ENCODE measurements at regions not wholly inside any gene's neighbourhood (a gene's known extent, or its start where the extent isn't known, plus 50 kb on each side); places are given as distances from the start of the nearest gene placed in this dataset.
"Not testable (repeated sequence)": the region's sequence is repeated elsewhere in the genome, so short reads cannot be mapped to it uniquely, and the experiment has no call there.

DNA sequence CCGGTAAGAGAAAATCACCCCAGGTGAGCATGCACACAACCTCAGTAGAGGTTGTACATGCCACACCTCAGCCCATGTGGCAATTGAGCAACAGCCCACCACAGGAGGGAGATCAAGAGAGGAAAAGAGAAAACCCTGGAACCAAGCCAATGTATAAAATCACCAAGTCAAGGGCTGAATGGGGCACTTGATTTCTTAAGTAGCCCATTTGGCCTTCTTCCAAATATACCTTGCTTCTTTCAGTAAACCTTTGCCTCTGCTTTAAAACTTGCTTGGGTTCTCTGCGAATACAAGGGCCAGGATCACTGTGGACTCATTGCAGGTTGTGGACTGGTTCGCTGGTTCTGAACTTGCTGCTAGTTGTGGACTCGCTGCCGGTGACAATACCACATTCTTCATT lies 1814.0 kb downstream of the PLA2G4A start:
- H3K4me2 ChIP-seq (ENCODE audit: low read length): no peak overlapping the region
- H2BK5ac ChIP-seq (ENCODE audit: low read depth, low read length, poor library complexity): no peak overlapping the region
- H3K27me3 ChIP-seq (ENCODE audit: insufficient read depth, low read length): no peaks in the 10 kb centered on the region
- no peak overlapping the region for H3K18ac ChIP-seq (ENCODE audit: low read length)
- no peaks in the 10 kb centered on the region for H3K4me1 ChIP-seq (ENCODE audit: control insufficient read depth in 1 of 2, insufficient read depth in 2 of 2, low read length in 2 of 2)
- no peaks in the 10 kb centered on the region for H3K9me3 ChIP-seq (ENCODE audit: insufficient read depth, low read depth, low read length)
- no peak overlapping the region for H2AK5ac ChIP-seq (ENCODE audit: low read length)
- no peak overlapping the region for H4K8ac ChIP-seq (ENCODE audit: low read depth, low read length)
- H3K79me2 ChIP-seq (ENCODE audit: control insufficient read depth, insufficient read depth, low read length, poor library complexity): no peaks in the 10 kb centered on the region
- no peak overlapping the region for H3K4ac ChIP-seq (ENCODE audit: low read depth, low read length)
- H3K9ac ChIP-seq (ENCODE audit: low read length): no peak overlapping the region
- no peak overlapping the region for H3K23ac ChIP-seq (ENCODE audit: low read length)
- no peak overlapping the region for H3K14ac ChIP-seq (ENCODE audit: low read length)
- no peak overlapping the region for H2AFZ ChIP-seq (ENCODE audit: insufficient read depth, low read length, poor library complexity)
- no CpG with 5 or more reads among the region's 5 CpGs for WGBS (ENCODE audit: extremely low coverage, insufficient coverage, insufficient read length)
- H2BK12ac ChIP-seq (ENCODE audit: low read length): no peak overlapping the region
- H3K36me3 ChIP-seq (ENCODE audit: control insufficient read depth in 1 of 2, insufficient read depth in 2 of 2, low read length in 2 of 2): no peaks in the 10 kb centered on the region
- DNase-seq: no peak
- H4K91ac ChIP-seq (ENCODE audit: low read depth, low read length): no peak overlapping the region
- no peak overlapping the region for H3K27ac ChIP-seq (ENCODE audit: low read depth, low read length)
- no peak overlapping the region for H2BK120ac ChIP-seq (ENCODE audit: insufficient read depth, low read length, poor library complexity)
- no peaks in the 10 kb centered on the region for H3K79me1 ChIP-seq (ENCODE audit: low read length)
- no peak overlapping the region for H4K12ac ChIP-seq (ENCODE audit: low read depth, low read length)
- H3K4me3 ChIP-seq (ENCODE audit: low read depth, low read length): no peak overlapping the region

DNA sequence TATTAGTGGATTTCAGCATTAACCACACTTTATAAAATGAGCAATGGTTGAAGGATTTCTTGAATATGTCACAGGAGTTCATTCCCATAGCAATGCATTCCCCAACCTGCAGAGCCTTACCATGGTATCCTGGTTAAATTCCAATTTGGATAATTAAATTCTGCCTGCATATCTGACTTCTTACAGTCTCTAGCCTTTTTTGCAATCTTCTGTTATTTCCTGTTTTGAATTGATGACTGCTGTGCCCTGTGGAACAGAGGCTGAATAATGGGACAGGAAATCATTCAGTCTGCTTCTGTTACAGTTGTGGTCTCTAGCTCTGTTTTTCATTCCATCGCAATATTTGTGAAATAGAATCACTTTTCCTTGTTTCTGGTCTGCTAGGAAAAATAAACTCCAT lies 1823.9 kb downstream of the PLA2G4A start:
- no peak overlapping the region for H3K18ac ChIP-seq (ENCODE audit: low read length)
- H2AFZ ChIP-seq (ENCODE audit: insufficient read depth, low read length, poor library complexity): no peak overlapping the region

GRCh38 chr1:188655966-188656365 lies 1821.7 kb downstream of the BRINP3 start:
- not testable (repeated sequence) for H3K4me1 ChIP-seq (ENCODE audit: control insufficient read depth in 1 of 2, insufficient read depth in 2 of 2, low read length in 2 of 2); H3K4me3 ChIP-seq (ENCODE audit: low read depth, low read length); H3K9me3 ChIP-seq (ENCODE audit: insufficient read depth, low read depth, low read length); H3K18ac ChIP-seq (ENCODE audit: low read length); H4K12ac ChIP-seq (ENCODE audit: low read depth, low read length); H2AFZ ChIP-seq (ENCODE audit: insufficient read depth, low read length, poor library complexity); H3K36me3 ChIP-seq (ENCODE audit: control insufficient read depth in 1 of 2, insufficient read depth in 2 of 2, low read length in 2 of 2); H4K8ac ChIP-seq (ENCODE audit: low read depth, low read length); H2BK12ac ChIP-seq (ENCODE audit: low read length); H3K27me3 ChIP-seq (ENCODE audit: insufficient read depth, low read length); H3K79me2 ChIP-seq (ENCODE audit: control insufficient read depth, insufficient read depth, low read length, poor library complexity); H2BK120ac ChIP-seq (ENCODE audit: insufficient read depth, low read length, poor library complexity); DNase-seq; H3K4me2 ChIP-seq (ENCODE audit: low read length); H3K14ac ChIP-seq (ENCODE audit: low read length); H3K23ac ChIP-seq (ENCODE audit: low read length); H3K27ac ChIP-seq (ENCODE audit: low read depth, low read length); H2AK5ac ChIP-seq (ENCODE audit: low read length); H3K79me1 ChIP-seq (ENCODE audit: low read length); H2BK5ac ChIP-seq (ENCODE audit: low read depth, low read length, poor library complexity); H3K9ac ChIP-seq (ENCODE audit: low read length); H3K4ac ChIP-seq (ENCODE audit: low read depth, low read length); H4K91ac ChIP-seq (ENCODE audit: low read depth, low read length)
- no CpG with 5 or more reads among the region's 16 CpGs for WGBS (ENCODE audit: extremely low coverage, insufficient coverage, insufficient read length)

More for the DNA sequence above, 1823.9 kb downstream of the PLA2G4A start:
- H4K91ac ChIP-seq (ENCODE audit: low read depth, low read length): no peak overlapping the region
- H3K27me3 ChIP-seq (ENCODE audit: insufficient read depth, low read length): no peaks in the 10 kb centered on the region
- no peak overlapping the region for H3K9ac ChIP-seq (ENCODE audit: low read length)
- H3K36me3 ChIP-seq (ENCODE audit: control insufficient read depth in 1 of 2, insufficient read depth in 2 of 2, low read length in 2 of 2): no peaks in the 10 kb centered on the region
- H3K27ac ChIP-seq (ENCODE audit: low read depth, low read length): no peak overlapping the region
- H3K79me2 ChIP-seq (ENCODE audit: control insufficient read depth, insufficient read depth, low read length, poor library complexity): no peaks in the 10 kb centered on the region
- H3K4ac ChIP-seq (ENCODE audit: low read depth, low read length): no peak overlapping the region
- no peaks in the 10 kb centered on the region for H3K79me1 ChIP-seq (ENCODE audit: low read length)
- H2BK5ac ChIP-seq (ENCODE audit: low read depth, low read length, poor library complexity): no peak overlapping the region
- H4K8ac ChIP-seq (ENCODE audit: low read depth, low read length): no peak overlapping the region
- H2BK120ac ChIP-seq (ENCODE audit: insufficient read depth, low read length, poor library complexity): no peak overlapping the region
- H3K4me1 ChIP-seq (ENCODE audit: control insufficient read depth in 1 of 2, insufficient read depth in 2 of 2, low read length in 2 of 2): no peaks in the 10 kb centered on the region
- H3K4me2 ChIP-seq (ENCODE audit: low read length): no peak overlapping the region
- no peak overlapping the region for H4K12ac ChIP-seq (ENCODE audit: low read depth, low read length)
- no peak overlapping the region for H2BK12ac ChIP-seq (ENCODE audit: low read length)
- H2AK5ac ChIP-seq (ENCODE audit: low read length): no peak overlapping the region
- no peaks in the 10 kb centered on the region for H3K9me3 ChIP-seq (ENCODE audit: insufficient read depth, low read depth, low read length)
- DNase-seq: peak; percentile 1 to 29
- no peak overlapping the region for H3K23ac ChIP-seq (ENCODE audit: low read length)
- WGBS (ENCODE audit: extremely low coverage, insufficient coverage, insufficient read length): no CpG with 5 or more reads among the region's 1 CpG
- H3K4me3 ChIP-seq (ENCODE audit: low read depth, low read length): no peak overlapping the region
- no peak overlapping the region for H3K14ac ChIP-seq (ENCODE audit: low read length)

GRCh38 chr1:188660572-188660971 lies 1817.1 kb downstream of the BRINP3 start:
- Histone ChIP-seq H3K4ac (ENCODE audit: low read depth, low read length) (no peak overlapping the region), H4K91ac (ENCODE audit: low read depth, low read length) (no peak overlapping the region), H3K79me1 (ENCODE audit: low read length) (no peaks in the 10 kb centered on the region), H3K14ac (ENCODE audit: low read length) (no peak overlapping the region), H2AFZ (ENCODE audit: insufficient read depth, low read length, poor library complexity) (no peak overlapping the region), H3K27me3 (ENCODE audit: insufficient read depth, low read length) (no peaks in the 10 kb centered on the region), H3K23ac (ENCODE audit: low read length) (no peak overlapping the region), H4K8ac (ENCODE audit: low read depth, low read length) (no peak overlapping the region), H2BK12ac (ENCODE audit: low read length) (no peak overlapping the region), H3K36me3 (ENCODE audit: control insufficient read depth in 1 of 2, insufficient read depth in 2 of 2, low read length in 2 of 2) (no peaks in the 10 kb centered on the region), H3K27ac (ENCODE audit: low read depth, low read length) (no peak overlapping the region), H2AK5ac (ENCODE audit: low read length) (no peak overlapping the region), H3K79me2 (ENCODE audit: control insufficient read depth, insufficient read depth, low read length, poor library complexity) (no peaks in the 10 kb centered on the region), H3K9ac (ENCODE audit: low read length) (no peak overlapping the region), H2BK5ac (ENCODE audit: low read depth, low read length, poor library complexity) (no peak overlapping the region), H3K4me2 (ENCODE audit: low read length) (no peak overlapping the region), H4K12ac (ENCODE audit: low read depth, low read length) (no peak overlapping the region), H3K4me1 (ENCODE audit: control insufficient read depth in 1 of 2, insufficient read depth in 2 of 2, low read length in 2 of 2) (no peaks in the 10 kb centered on the region), H3K4me3 (ENCODE audit: low read depth, low read length) (no peak overlapping the region), H3K9me3 (ENCODE audit: insufficient read depth, low read depth, low read length) (no peaks in the 10 kb centered on the region), H2BK120ac (ENCODE audit: insufficient read depth, low read length, poor library complexity) (no peak overlapping the region), H3K18ac (ENCODE audit: low read length) (no peak overlapping the region)
- no peak for DNase-seq

All from trophoblast cell (in vitro differentiated cells and primary cell).